HL-60 (cell line): ENCODE measurements at regions not wholly inside any gene's neighbourhood (a gene's known extent, or its start where the extent isn't known, plus 50 kb on each side); places are given as distances from the start of the nearest gene placed in this dataset.

Source experiments
- DNase-seq, 2 experiments: peaks; one replicate each; pipeline ENCODE4 v3.0.0-alpha.2; 2010 to 2020; ENCODE audit warnings: low read depth in 1 of 2, low spot score in 1 of 2
- H3K27ac ChIP-seq: fragments of 250-450 bp; sonication (Bioruptor Pico); replicated peaks from 2 replicates; pipeline ENCODE4 v1.5.1; 2020; ENCODE audit warnings: mild to moderate bottlenecking, moderate library complexity
- H3K27me3 ChIP-seq: fragments of 250-450 bp; sonication (Bioruptor Pico); 2 replicates; pipeline ENCODE4 v1.5.1; 2021; ENCODE audit warnings: mild to moderate bottlenecking, moderate library complexity; ENCODE audit not compliant: insufficient read depth, poor library complexity, severe bottlenecking
- H3K4me3 ChIP-seq: replicated peaks from 2 replicates; pipeline ENCODE4 v1.5.1; 2011; ENCODE audit warnings: mild to moderate bottlenecking, control low read depth, low read length; ENCODE audit not compliant: insufficient read depth
- CTCF ChIP-seq: IDR thresholded peaks from one replicate; pipeline ENCODE4 v1.5.1; 2011; ENCODE audit warnings: low read length, control low read depth, inconsistent platforms; ENCODE audit not compliant: insufficient read depth
- GABPA ChIP-seq: IDR thresholded peaks from 2 replicates; pipeline ENCODE4 v1.6.1; 2012; ENCODE audit warnings: low read depth
- POLR2AphosphoS5 ChIP-seq: IDR thresholded peaks from 2 replicates; pipeline ENCODE4 v1.6.1; 2012; ENCODE audit warnings: low read depth
- REST ChIP-seq: IDR thresholded peaks from 2 replicates; pipeline ENCODE4 v1.6.1; 2012; ENCODE audit warnings: low read depth; ENCODE audit not compliant: insufficient replicate concordance
- SPI1 ChIP-seq: IDR thresholded peaks from 2 replicates; pipeline ENCODE4 v1.6.1; 2012; ENCODE audit warnings: low read depth, mild to moderate bottlenecking, borderline replicate concordance

- H3K4me3 ChIP-seq, result no peak overlapping the region
- H3K27me3 ChIP-seq, result no peaks in the 10 kb centered on the region
- H3K27ac ChIP-seq, result no peak overlapping the region
- TF ChIP-seq CTCF, result no peak
- DNase-seq, result no peak
These were observed 193.2 kb upstream of the ITGA4 start for GRCh38 chr2:181264001-181264400.

GRCh38 chr2:181264441-181264840 lies 192.7 kb upstream of the ITGA4 start:
- Histone ChIP-seq H3K27me3 (no peaks in the 10 kb centered on the region), H3K4me3 (no peak overlapping the region), H3K27ac (no peak overlapping the region)
- DNase-seq, result no peak
- TF ChIP-seq REST, result no peak
- no peak for TF ChIP-seq CTCF
- no peak for TF ChIP-seq SPI1
- TF ChIP-seq POLR2AphosphoS5, result no peak
- no peak for TF ChIP-seq GABPA

- TF ChIP-seq SPI1 (no peak), CTCF (no peak), REST (no peak), GABPA (no peak), POLR2AphosphoS5 (no peak)
- Histone ChIP-seq H3K27ac (no peak overlapping the region), H3K27me3 (no peaks in the 10 kb centered on the region), H3K4me3 (no peak overlapping the region)
- DNase-seq, result no peak
These were observed 190.6 kb upstream of the ITGA4 start for GRCh38 chr2:181266614-181267013.

GRCh38 chr2:181268174-181268867 lies 188.9 kb upstream of the ITGA4 start:
- no peak overlapping the region for H3K27ac ChIP-seq
- H3K27me3 ChIP-seq, result no peaks in the 10 kb centered on the region
- no peak for DNase-seq
- H3K4me3 ChIP-seq, result no peak overlapping the region
- TF ChIP-seq POLR2AphosphoS5 (no peak), SPI1 (no peak), REST (no peak), CTCF (no peak), GABPA (no peak)
